ENCODE measurements at regions not wholly inside any gene's neighbourhood (a gene's known extent, or its start where the extent isn't known, plus 50 kb on each side); places are given as distances from the start of the nearest gene placed in this dataset.

DNA sequence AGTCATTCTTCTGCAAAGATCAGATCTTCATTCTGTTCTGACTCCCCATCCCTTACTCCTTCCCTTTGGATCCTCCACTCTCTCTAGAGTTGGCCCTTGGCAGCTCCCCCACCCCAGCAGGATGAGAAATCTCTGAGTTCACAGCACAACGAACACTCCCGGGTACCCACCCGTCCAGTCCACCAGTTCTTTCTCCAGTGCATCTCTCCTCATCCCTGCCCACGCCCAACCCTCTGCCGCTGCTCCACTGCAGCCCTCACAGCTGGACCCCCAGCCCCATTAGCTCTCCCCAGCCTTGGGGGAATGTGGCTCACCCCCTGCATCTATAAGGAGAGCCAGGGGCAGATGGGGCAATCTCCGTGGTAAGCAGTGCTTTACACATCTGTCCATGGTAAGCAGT is 125.7 kb downstream of the MATN1 start:
- Histone ChIP-seq H3K9me1 (ENCODE audit: control insufficient read depth, extremely low read depth, insufficient read depth, low read length) (no peaks in the 10 kb centered on the region), H3K27me3 (ENCODE audit: control insufficient read depth, extremely low read depth, insufficient read depth, low read length) (no peaks in the 10 kb centered on the region), H3K9me3 (ENCODE audit: control insufficient read depth, low read depth, low read length) (no peaks in the 10 kb centered on the region), H3K4me1 (ENCODE audit: control insufficient read depth, extremely low read depth, insufficient read depth, low read length) (no peaks in the 10 kb centered on the region), H3K9ac (ENCODE audit: control insufficient read depth, extremely low read depth, insufficient read depth, low read length) (no peak overlapping the region), H3K27ac (ENCODE audit: control insufficient read depth, insufficient read depth, low read length) (no peak overlapping the region), H3K4me3 (ENCODE audit: control insufficient read depth in 2 of 3, extremely low read depth in 1 of 3, insufficient read depth in 2 of 3, low read depth in 1 of 3, low read length in 3 of 3) (no peak overlapping the region), H3K4me2 (ENCODE audit: control insufficient read depth, extremely low read depth, insufficient read depth, low read depth, low read length) (no peak overlapping the region), H3K79me2 (ENCODE audit: control insufficient read depth, insufficient read depth, low read length) (no peaks in the 10 kb centered on the region), H2AFZ (ENCODE audit: control insufficient read depth, low read length) (no peak overlapping the region), H3K36me3 (ENCODE audit: control insufficient read depth in 2 of 2, extremely low read depth in 1 of 2, insufficient read depth in 2 of 2, low read length in 2 of 2) (no peaks in the 10 kb centered on the region), H4K20me1 (ENCODE audit: control insufficient read depth, extremely low read depth, insufficient read depth, low read length) (no peaks in the 10 kb centered on the region)
- DNase-seq (ENCODE audit: low read depth, low spot score) (no peak), FAIRE-seq (no peak)
- dilution Hi-C loops (cut with MboI; ENCODE audit: extremely low pct_ligation_motif_present, low sequenced_read_pairs) = no loop called here
- TF ChIP-seq CTCF (optimal IDR thresholded peaks at IDR 0.05 in 1 of 3, IDR thresholded peaks at IDR 0.05 in 1 of 3, conservative IDR thresholded peaks at IDR 0.05 in 1 of 3; ENCODE audit: extremely low read depth in 1 of 3, insufficient read depth in 2 of 3, low read length in 3 of 3) (no peak), EZH2 (IDR thresholded peaks at IDR 0.05; ENCODE audit: low read length) (no peak)

- no peak overlapping the region for H3K9ac ChIP-seq (ENCODE audit: control insufficient read depth, extremely low read depth, insufficient read depth, low read length)
- dilution Hi-C loops (cut with MboI; ENCODE audit: extremely low pct_ligation_motif_present, low sequenced_read_pairs) = no loop called here
- H3K27ac ChIP-seq (ENCODE audit: control insufficient read depth, insufficient read depth, low read length) = no peak overlapping the region
- no peak overlapping the region for H3K4me2 ChIP-seq (ENCODE audit: control insufficient read depth, extremely low read depth, insufficient read depth, low read depth, low read length)
- H3K4me3 ChIP-seq (ENCODE audit: control insufficient read depth in 2 of 3, extremely low read depth in 1 of 3, insufficient read depth in 2 of 3, low read depth in 1 of 3, low read length in 3 of 3) = no peak overlapping the region
- TF ChIP-seq EZH2 (IDR thresholded peaks at IDR 0.05; ENCODE audit: low read length) (no peak), CTCF (optimal IDR thresholded peaks at IDR 0.05 in 1 of 3, IDR thresholded peaks at IDR 0.05 in 1 of 3, conservative IDR thresholded peaks at IDR 0.05 in 1 of 3; ENCODE audit: extremely low read depth in 1 of 3, insufficient read depth in 2 of 3, low read length in 3 of 3) (no peak)
- H3K4me1 ChIP-seq (ENCODE audit: control insufficient read depth, extremely low read depth, insufficient read depth, low read length) = no peaks in the 10 kb centered on the region
- H3K27me3 ChIP-seq (ENCODE audit: control insufficient read depth, extremely low read depth, insufficient read depth, low read length) = no peaks in the 10 kb centered on the region
- no peak overlapping the region for H2AFZ ChIP-seq (ENCODE audit: control insufficient read depth, low read length)
- H3K79me2 ChIP-seq (ENCODE audit: control insufficient read depth, insufficient read depth, low read length) = no peaks in the 10 kb centered on the region
- H3K9me1 ChIP-seq (ENCODE audit: control insufficient read depth, extremely low read depth, insufficient read depth, low read length) = no peaks in the 10 kb centered on the region
- H3K36me3 ChIP-seq (ENCODE audit: control insufficient read depth in 2 of 2, extremely low read depth in 1 of 2, insufficient read depth in 2 of 2, low read length in 2 of 2) = no peaks in the 10 kb centered on the region
- H3K9me3 ChIP-seq (ENCODE audit: control insufficient read depth, low read depth, low read length) = no peaks in the 10 kb centered on the region
- DNase-seq (ENCODE audit: low read depth, low spot score) (no peak), FAIRE-seq (no peak)
- H4K20me1 ChIP-seq (ENCODE audit: control insufficient read depth, extremely low read depth, insufficient read depth, low read length) = no peaks in the 10 kb centered on the region
Observed at GRCh38 chr1:30596891-30597290, 126.5 kb downstream of the MATN1 start.

Data from keratinocyte (primary cell).